GM12865 (cell line): ENCODE measurements at regions not wholly inside any gene's neighbourhood (a gene's known extent, or its start where the extent isn't known, plus 50 kb on each side); places are given as distances from the start of the nearest gene placed in this dataset.

Experiments
- DNase-seq: peaks from one replicate; pipeline ENCODE4 v3.0.0; 2010; ENCODE audit warnings: low read depth
- H3K4me3 ChIP-seq: 2 replicates; pipeline ENCODE4 v1.5.1; 2011; ENCODE audit warnings: mild to moderate bottlenecking, low read depth, low read length, control low read depth
- TF ChIP-seq, protein P1 (sequence below): IDR thresholded peaks from 2 replicates; pipeline ENCODE4 v1.5.1; 2011; ENCODE audit warnings: low read length, control low read depth, low read depth, inconsistent platforms; ENCODE audit not compliant: insufficient read depth; ENCODE audit errors: missing control alignments

DNA sequence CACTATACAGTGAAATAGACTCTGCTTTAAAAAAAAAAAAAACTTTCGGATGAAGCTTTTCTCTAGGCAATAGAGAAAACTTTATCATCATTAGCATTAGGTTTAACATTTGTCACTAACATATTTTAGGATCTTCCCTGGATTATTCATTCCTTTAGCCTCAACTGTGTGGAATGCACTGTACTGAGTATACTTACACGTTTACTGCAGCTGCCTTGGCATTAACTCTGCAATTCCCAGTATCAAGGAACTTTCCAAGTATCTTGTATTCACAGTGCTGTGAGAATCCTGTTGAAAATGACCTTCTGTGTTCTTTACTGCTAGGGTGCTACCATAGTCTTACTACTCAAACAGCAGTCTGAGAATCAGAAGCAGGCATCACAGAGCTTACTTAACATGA lies 328.2 kb upstream of the COL3A1 start:
- TF ChIP-seq, protein P1, sequence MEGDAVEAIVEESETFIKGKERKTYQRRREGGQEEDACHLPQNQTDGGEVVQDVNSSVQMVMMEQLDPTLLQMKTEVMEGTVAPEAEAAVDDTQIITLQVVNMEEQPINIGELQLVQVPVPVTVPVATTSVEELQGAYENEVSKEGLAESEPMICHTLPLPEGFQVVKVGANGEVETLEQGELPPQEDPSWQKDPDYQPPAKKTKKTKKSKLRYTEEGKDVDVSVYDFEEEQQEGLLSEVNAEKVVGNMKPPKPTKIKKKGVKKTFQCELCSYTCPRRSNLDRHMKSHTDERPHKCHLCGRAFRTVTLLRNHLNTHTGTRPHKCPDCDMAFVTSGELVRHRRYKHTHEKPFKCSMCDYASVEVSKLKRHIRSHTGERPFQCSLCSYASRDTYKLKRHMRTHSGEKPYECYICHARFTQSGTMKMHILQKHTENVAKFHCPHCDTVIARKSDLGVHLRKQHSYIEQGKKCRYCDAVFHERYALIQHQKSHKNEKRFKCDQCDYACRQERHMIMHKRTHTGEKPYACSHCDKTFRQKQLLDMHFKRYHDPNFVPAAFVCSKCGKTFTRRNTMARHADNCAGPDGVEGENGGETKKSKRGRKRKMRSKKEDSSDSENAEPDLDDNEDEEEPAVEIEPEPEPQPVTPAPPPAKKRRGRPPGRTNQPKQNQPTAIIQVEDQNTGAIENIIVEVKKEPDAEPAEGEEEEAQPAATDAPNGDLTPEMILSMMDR = no peak
- H3K4me3 ChIP-seq = no peak overlapping the region
- DNase-seq = no peak

DNA sequence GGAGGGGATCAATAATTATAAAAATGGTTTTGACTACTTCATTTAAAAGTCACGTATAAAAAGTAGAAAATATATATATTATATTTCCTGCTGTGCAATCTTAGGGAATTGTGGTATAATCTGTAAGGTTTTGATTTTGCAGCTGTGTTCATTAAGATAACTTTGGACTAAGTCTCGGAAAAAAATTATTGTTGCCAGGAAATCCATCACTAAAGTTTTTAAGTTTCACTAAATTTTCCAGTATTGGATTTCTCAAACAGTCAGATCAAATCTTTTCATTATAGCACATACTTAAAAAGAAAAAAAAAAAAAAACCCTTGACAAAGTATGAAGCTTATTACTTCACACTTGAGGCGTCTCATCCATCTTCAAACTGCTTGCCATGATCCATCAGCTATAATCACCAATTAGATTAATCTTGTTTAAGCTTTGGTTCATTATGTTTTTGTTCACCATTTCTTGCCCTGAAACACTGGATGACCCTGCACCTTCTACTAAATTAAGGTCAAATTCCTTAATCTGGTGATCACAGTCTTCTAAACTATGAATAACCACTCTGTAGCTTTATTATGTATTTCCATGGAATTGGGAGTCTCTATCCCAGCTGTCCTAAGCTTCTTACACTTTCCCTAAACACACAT lies 326.6 kb upstream of the COL3A1 start:
- DNase-seq = no peak
- H3K4me3 ChIP-seq = no peak overlapping the region
- TF ChIP-seq, protein P1 = no peak

GRCh38 chr2:188659656-188660406 lies 314.3 kb upstream of the COL3A1 start:
- TF ChIP-seq, protein P1 = no peak
- DNase-seq = no peak
- no peak overlapping the region for H3K4me3 ChIP-seq

- peak; percentile 4 for DNase-seq
- no peak overlapping the region for H3K4me3 ChIP-seq
- TF ChIP-seq, protein P1 = no peak
These were observed 310.9 kb upstream of the COL3A1 start for GRCh38 chr2:188663301-188663700.

GRCh38 chr2:188664416-188664815 lies 309.8 kb upstream of the COL3A1 start:
- no peak overlapping the region for H3K4me3 ChIP-seq
- TF ChIP-seq, protein P1 = no peak
- DNase-seq = no peak

DNA sequence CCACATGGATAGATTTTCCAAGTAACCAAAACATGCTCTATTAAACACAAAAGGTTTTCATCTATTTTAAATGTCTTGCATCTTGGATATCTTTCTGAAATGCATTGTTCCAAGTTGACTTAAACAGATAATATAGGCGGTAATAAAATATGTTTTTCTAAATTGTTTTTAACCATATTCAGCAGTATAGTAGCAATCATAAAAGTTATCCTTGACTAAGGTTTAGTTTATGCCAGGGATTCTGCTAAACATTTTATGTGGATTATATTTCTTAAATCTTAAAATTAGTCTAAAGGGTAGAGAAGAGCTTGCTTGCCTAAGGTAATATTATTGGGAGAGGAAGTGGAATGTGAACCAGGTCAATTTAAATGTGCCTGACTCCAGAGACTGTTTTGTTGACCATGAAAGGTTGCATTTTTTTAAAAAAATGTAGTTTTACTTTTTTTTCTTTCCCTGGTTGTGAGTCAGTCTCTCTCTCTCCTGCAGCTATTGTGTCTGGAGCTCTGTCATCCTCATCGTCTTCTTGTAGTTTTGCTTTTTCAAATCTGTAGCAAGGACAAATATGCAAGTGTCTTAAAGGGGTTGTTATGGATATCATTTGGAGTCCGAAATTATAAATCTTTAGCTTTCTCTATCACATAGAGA lies 309.1 kb upstream of the COL3A1 start:
- TF ChIP-seq, protein P1 = no peak
- H3K4me3 ChIP-seq = no peak overlapping the region
- DNase-seq = no peak
